Left ventricle myocardium superior (tissue), 1 donor: ENCODE measurements at regions not wholly inside any gene's neighbourhood (a gene's known extent, or its start where the extent isn't known, plus 50 kb on each side); places are given as distances from the start of the nearest gene placed in this dataset.

Experiments used
- ATAC-seq: fragments of 200-7000 bp; cut with Tn5 transposase; one replicate; pipeline ENCODE4 v1.9.1; 2020; ENCODE audit warnings: mild to moderate bottlenecking, moderate library complexity
- DNase-seq: peaks from one replicate; pipeline ENCODE4 v3.0.0-alpha.2; 2020
- intact Hi-C: fragments of 100-400 bp; cut with micrococcal nuclease; formaldehyde crosslinking; loops from one replicate; pipeline ENCODE4 v1.11.0; 2022
- donor health status: DM: no; HTN: yes; CAD: no; lungs with severe emphysema.

DNA sequence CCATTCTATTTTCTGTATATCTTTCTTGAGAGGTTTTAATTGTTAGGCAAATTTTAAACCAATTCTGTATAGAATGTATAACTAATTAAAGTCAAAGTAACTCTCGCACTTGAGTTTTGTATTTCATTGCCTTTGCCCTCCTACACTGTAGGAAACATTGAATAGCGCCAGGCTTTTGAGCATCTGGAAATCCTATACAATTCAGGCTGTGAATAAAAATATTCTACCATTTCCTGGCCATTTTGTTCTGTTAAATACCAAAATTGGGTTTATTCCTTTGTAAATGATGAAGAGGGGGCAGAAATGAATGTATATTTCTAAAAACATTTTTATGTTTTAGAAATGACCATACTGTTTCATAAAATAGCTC is 571.8 kb upstream of the CLINT1 start:
- ATAC-seq (no peak), DNase-seq (no peak)
- intact Hi-C loops: no loop called here

- intact Hi-C loops: no loop called here
- DNase-seq: no peak
- ATAC-seq: peak; percentile 15
These were observed 571.3 kb upstream of the CLINT1 start for GRCh38 chr5:158430166-158430797.

DNA sequence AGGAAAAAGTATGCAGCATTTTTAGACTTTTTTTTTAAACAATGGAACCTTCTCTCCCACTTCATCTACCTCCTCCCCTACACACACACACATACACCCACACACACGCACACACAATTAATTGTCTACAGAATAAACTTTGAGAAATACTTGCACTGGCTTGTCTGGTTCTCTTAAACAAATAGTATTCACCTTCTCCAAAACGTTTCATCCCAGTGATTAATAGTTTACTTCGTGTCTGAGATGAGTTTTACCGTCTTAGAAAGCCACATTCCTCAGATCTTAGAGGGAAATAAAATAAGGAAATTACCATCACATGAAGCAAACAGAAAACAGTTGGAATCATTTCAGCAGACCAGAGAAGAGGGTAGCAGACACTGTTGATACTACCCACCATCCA is 570.6 kb upstream of the CLINT1 start:
- intact Hi-C loops: no loop called here
- DNase-seq: no peak

GRCh38 chr5:158423623-158424200 is 564.8 kb upstream of the CLINT1 start:
- DNase-seq: no peak
- intact Hi-C loops: no loop called here
- ATAC-seq: peak; percentile 76

More for the DNA sequence above, 570.6 kb upstream of the CLINT1 start:
- ATAC-seq: no peak

- intact Hi-C loops: no loop called here
- ATAC-seq (peak; percentile 61), DNase-seq (peak; percentile 63)
These were observed 563.9 kb upstream of the CLINT1 start for GRCh38 chr5:158422653-158423515.

DNA sequence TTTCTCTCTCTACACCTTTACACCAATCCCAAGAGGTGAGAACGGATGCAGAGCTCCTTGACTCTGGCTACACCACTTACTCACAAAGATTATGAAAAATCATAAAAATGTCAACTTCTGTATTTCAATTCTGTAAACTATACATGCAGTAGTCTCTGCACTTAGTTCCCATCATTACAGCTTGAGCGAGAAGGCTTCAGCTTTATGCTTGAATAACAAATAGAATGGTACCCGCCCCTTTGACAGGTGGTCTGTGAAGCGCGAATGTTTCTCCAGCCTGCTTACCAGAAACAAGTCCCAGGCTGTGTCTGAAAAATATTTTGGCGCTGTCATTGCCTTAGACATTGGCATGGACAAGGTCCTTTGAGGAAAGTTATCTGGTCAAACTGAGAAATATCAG is 562.4 kb upstream of the CLINT1 start:
- ATAC-seq (no peak), DNase-seq (no peak)
- intact Hi-C loops: no loop called here

GRCh38 chr5:158419186-158419585 is 560.2 kb upstream of the CLINT1 start:
- DNase-seq (no peak), ATAC-seq (no peak)
- intact Hi-C loops: no loop called here

DNA sequence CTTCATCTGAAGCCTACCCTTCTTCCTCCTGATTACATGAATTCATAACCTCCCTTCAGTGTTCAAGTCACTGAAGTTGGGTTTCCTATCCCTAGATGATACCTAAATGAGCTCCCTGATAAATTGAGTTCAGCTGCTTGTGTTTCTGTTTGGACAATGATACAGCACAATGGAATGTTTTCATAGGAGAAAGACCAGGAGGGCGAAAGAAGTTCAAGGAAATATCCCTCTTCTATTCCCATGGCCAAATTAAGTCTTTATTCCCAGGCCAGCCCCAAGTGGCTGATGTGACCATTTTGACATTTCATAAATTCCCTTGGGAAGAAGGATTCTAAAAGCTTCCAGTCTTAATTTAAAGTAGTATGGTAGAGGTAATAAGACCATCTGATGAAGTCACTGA is 555.8 kb upstream of the CLINT1 start:
- DNase-seq (no peak), ATAC-seq (peak; percentile 89)
- intact Hi-C loops: no loop called here

- DNase-seq (peak; percentile 28), ATAC-seq (peak; percentile 89)
- intact Hi-C loops: no loop called here
These were observed 555.4 kb upstream of the CLINT1 start for GRCh38 chr5:158414333-158414762.

DNA sequence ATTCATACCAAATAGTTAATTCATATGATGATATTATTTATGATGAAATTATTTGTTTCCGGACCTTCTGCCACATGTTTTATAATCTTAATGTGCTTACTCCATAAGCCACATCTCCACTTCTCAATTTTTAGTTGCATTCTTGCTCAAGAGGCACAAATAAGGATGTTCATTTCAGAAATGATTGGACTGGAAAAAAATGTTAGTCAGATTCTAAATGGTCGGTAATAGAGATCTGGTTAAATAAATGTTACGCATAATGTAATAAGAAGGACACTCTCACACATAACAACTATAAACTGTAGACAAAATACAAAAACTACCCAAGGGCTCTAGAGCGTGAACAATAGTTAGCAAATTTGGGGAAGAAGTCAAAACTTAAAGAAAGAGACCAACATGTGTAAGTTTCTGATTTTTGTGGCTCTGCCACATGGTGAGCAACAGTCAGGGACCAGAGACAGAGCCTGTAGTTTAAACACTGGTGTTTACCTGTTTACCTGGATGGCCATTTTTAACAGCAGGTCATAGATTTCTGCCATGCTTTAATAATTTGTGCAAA is 554.3 kb upstream of the CLINT1 start:
- no peak for DNase-seq
- intact Hi-C loops: no loop called here
- ATAC-seq: no peak

GRCh38 chr5:158410976-158411375 is 552.0 kb upstream of the CLINT1 start:
- no peak for ATAC-seq
- no peak for DNase-seq
- intact Hi-C loops: no loop called here

DNA sequence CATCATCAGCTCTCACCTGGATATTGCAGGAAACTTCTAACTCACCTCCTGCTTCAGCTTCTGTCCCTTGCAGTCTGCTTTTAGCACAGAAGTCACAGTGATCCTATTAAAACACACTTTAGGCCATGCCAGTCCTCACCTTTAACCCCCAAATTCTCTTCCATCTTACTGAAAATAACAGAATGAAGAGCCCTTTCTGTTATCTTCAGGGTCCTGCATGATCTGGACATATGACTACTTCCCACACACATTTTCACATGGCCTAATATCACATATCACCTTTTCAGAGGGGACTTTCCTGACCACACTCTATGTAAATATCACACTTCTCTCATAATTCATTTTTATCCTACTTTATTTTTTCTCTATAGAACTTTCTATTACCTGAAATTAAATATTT is 550.6 kb upstream of the CLINT1 start:
- intact Hi-C loops: no loop called here
- DNase-seq: no peak
- ATAC-seq: no peak

- ATAC-seq: no peak
- intact Hi-C loops: no loop called here
- no peak for DNase-seq
These were observed 548.9 kb upstream of the CLINT1 start for GRCh38 chr5:158407824-158408195.

- DNase-seq: no peak
- no peak for ATAC-seq
- intact Hi-C loops: no loop called here
These were observed 548.2 kb upstream of the CLINT1 start for GRCh38 chr5:158406884-158407823.

- intact Hi-C loops: no loop called here
These were observed 539.6 kb upstream of the CLINT1 start for GRCh38 chr5:158398360-158399201.

GRCh38 chr5:158397278-158397677 is 538.3 kb upstream of the CLINT1 start:
- ATAC-seq (no peak), DNase-seq (no peak)
- intact Hi-C loops: no loop called here

More at GRCh38 chr5:158398360-158399201, 539.6 kb upstream of the CLINT1 start:
- DNase-seq (no peak), ATAC-seq (no peak)

DNA sequence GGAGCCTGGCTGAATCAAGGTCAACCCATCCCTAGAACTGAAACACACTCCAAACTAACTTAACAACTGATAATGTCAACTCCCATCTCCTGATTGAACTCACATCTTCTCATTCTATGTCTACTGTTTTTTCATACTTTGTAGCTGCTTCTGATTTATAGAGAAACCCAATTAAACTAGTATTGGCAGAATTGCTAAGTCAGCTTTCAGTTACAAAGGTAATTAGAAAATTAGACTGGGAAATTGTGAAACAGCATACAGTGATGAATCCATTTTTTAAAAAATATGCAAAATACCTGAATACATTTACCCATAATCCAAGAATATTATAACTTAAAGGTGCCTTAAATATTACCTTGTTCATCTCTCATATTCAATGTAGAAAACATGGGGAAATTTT is 535.2 kb upstream of the CLINT1 start:
- ATAC-seq (no peak), DNase-seq (no peak)
- intact Hi-C loops: no loop called here

GRCh38 chr5:158393457-158393856 is 534.5 kb upstream of the CLINT1 start:
- ATAC-seq (no peak), DNase-seq (no peak)
- intact Hi-C loops: no loop called here
